ENCODE measurements at regions not wholly inside any gene's neighbourhood (a gene's known extent, or its start where the extent isn't known, plus 50 kb on each side); places are given as distances from the start of the nearest gene placed in this dataset.

DNA sequence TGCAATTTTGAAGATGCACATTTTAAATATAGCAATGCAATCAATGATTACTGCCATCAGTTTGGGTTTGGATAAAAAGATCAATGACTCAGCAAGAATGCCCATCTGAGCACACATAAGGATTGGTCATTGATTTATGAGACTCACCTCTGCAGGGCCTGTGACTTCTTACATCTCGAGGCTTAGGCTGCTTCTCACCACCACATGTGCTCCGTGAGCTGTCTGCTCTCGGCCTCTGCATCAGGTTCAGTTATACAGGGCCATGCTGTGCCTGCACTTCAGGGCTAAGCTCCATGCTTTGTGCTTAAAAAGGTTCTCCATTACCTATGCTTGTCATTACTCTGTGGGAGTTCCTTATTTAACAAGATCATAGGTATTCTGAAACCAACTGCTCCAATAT lies 887.5 kb downstream of the DIPK2A start:
- TF ChIP-seq, protein P1, sequence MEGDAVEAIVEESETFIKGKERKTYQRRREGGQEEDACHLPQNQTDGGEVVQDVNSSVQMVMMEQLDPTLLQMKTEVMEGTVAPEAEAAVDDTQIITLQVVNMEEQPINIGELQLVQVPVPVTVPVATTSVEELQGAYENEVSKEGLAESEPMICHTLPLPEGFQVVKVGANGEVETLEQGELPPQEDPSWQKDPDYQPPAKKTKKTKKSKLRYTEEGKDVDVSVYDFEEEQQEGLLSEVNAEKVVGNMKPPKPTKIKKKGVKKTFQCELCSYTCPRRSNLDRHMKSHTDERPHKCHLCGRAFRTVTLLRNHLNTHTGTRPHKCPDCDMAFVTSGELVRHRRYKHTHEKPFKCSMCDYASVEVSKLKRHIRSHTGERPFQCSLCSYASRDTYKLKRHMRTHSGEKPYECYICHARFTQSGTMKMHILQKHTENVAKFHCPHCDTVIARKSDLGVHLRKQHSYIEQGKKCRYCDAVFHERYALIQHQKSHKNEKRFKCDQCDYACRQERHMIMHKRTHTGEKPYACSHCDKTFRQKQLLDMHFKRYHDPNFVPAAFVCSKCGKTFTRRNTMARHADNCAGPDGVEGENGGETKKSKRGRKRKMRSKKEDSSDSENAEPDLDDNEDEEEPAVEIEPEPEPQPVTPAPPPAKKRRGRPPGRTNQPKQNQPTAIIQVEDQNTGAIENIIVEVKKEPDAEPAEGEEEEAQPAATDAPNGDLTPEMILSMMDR (conservative IDR thresholded peaks at IDR 0.05 in 1 of 2, IDR thresholded peaks at IDR 0.05 in 1 of 2; ENCODE audit: extremely low read depth in 1 of 2, insufficient read depth in 1 of 2, low read depth in 1 of 2, low read length in 2 of 2): no peak
- TF ChIP-seq EZH2 (IDR thresholded peaks at IDR 0.05; ENCODE audit: borderline replicate concordance, low read length): no peak
